22Rv1 (cell line): ENCODE measurements at regions not wholly inside any gene's neighbourhood (a gene's known extent, or its start where the extent isn't known, plus 50 kb on each side); places are given as distances from the start of the nearest gene placed in this dataset.

Experiments
- ZFX ChIP-seq: fragments of 450-650 bp; IDR thresholded peaks from 2 replicates; pipeline ENCODE4 v1.6.1; 2017; ENCODE audit warnings: antibody characterized with exemption, borderline replicate concordance
- TF ChIP-seq, protein P1 (sequence below): fragments of 450-650 bp; IDR thresholded peaks from 2 replicates; pipeline ENCODE4 v1.5.1; 2017; ENCODE audit warnings: mild to moderate bottlenecking

DNA sequence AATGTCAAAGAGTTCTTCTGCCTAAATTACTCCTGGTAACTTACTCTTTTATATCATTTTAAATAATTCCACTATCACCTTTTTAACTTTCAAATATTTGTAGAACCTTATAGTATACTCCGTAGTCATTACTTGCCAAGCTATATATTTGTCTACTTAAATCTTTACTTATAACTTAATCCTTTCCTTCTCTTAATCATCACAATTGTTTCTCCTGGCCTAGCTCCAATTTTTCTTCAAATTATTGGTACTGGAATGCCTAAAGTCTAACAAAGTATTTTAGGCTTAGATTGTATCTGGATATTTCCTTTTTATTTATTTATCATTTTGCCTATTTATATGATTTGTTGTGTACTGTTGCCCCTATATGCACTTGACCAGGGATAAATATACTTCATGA is 109.5 kb downstream of the MZT1 start:
- TF ChIP-seq, protein P1, sequence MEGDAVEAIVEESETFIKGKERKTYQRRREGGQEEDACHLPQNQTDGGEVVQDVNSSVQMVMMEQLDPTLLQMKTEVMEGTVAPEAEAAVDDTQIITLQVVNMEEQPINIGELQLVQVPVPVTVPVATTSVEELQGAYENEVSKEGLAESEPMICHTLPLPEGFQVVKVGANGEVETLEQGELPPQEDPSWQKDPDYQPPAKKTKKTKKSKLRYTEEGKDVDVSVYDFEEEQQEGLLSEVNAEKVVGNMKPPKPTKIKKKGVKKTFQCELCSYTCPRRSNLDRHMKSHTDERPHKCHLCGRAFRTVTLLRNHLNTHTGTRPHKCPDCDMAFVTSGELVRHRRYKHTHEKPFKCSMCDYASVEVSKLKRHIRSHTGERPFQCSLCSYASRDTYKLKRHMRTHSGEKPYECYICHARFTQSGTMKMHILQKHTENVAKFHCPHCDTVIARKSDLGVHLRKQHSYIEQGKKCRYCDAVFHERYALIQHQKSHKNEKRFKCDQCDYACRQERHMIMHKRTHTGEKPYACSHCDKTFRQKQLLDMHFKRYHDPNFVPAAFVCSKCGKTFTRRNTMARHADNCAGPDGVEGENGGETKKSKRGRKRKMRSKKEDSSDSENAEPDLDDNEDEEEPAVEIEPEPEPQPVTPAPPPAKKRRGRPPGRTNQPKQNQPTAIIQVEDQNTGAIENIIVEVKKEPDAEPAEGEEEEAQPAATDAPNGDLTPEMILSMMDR = no peak
- no peak for TF ChIP-seq ZFX
